ENCODE measurements at regions not wholly inside any gene's neighbourhood (a gene's known extent, or its start where the extent isn't known, plus 50 kb on each side); places are given as distances from the start of the nearest gene placed in this dataset.

DNA sequence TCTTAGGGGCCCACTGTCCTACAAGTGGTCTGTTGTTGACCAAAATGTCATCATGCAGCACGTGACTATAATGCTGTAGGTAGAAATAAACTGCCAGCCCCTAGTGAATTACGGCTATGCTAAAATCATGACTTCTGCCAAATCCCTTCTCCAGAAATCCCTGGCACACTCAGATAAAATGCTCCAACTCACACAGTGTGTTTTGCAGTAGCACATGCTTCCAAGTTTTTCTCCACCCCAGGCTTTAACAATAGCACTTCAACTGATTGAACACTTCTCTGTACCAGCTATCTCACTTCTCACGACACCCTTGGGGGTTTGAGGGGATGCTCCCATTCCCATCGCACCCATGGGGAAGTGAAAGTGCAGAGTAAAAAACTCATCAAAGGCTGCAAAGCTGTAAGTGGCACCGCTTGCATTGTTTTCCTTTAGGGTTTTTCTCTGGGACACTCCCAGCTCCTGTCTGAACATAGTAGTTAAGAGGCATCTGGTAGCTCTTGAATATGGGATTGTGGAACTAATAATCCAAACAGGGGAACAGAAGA, 151.0 kb upstream of the SLC24A2 start:
- TF ChIP-seq CTCF (IDR thresholded peaks at IDR 0.05; ENCODE audit: unreplicated experiment) = no peak
- no TSS peak for BruUV-seq (replicated peaks)
- ChIA-PET POLR2A (no interaction called here), CTCF (interaction anchor here (0.6 to 1.6 kb wide), 3 partner anchors 13 to 475 kb away, joined by 3 to 7 read pairs (median 4); no protein-coding TSS in a partner anchor)
- DNase-seq (ENCODE audit: unreplicated experiment) = no peak
- no peak overlapping the region for H3K4me3 Mint-ChIP-seq (ENCODE audit: unreplicated experiment)
- H3K27ac Mint-ChIP-seq (ENCODE audit: low read depth, unreplicated experiment) = no peak overlapping the region
- peaks cover 1% of the 10 kb centered on the region for H3K4me1 Mint-ChIP-seq (ENCODE audit: insufficient read depth, unreplicated experiment)
- H3K36me3 Mint-ChIP-seq (ENCODE audit: insufficient read depth, unreplicated experiment) = no peaks in the 10 kb centered on the region
- peaks cover 9% of the 10 kb centered on the region for H3K27me3 Mint-ChIP-seq (ENCODE audit: insufficient read depth, unreplicated experiment)
- intact Hi-C loops (cut with micrococcal nuclease) = no loop called here
- no peaks in the 10 kb centered on the region for H3K9me3 Mint-ChIP-seq (ENCODE audit: unreplicated experiment)

DNA sequence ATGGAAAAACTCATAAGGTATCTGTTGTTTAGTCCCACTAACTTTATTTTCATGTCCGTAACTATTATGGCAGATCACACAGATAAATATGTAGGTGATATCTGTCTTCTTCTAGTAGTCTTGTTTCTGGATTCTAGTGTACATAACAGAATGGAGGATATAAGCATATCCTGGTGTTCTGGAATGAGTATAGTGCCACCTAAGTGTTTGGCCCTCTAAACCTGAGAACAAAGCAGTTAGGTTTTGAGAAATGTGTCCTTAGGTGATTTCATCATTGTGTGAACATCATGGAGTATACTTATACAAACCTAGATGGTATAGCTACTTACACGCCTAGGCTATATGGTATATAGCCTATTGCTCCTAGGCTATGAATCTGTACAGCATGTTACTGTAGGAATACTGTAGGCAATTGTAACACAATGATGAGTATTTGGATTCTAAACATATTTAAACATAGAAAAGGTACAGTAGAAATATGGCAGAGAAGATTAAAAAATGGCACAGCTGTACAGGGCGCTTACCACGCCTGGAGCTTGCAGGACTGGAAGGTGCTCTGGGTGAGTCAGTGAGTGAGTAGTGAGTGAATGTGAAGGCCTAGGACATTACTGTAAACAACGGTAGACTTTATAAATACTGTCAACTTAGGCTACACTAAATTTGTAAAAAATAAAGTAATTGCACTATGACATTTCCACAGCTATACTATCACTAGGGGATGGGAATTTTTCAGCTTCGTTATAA, 150.3 kb upstream of the SLC24A2 start:
- H3K36me3 Mint-ChIP-seq (ENCODE audit: insufficient read depth, unreplicated experiment) = no peaks in the 10 kb centered on the region
- H3K27me3 Mint-ChIP-seq (ENCODE audit: insufficient read depth, unreplicated experiment) = peaks cover 3% of the 10 kb centered on the region
- no peaks in the 10 kb centered on the region for H3K9me3 Mint-ChIP-seq (ENCODE audit: unreplicated experiment)
- no peak for DNase-seq (ENCODE audit: unreplicated experiment)
- H3K4me1 Mint-ChIP-seq (ENCODE audit: insufficient read depth, unreplicated experiment) = peaks cover 6% of the 10 kb centered on the region
- H3K27ac Mint-ChIP-seq (ENCODE audit: low read depth, unreplicated experiment) = no peak overlapping the region
- no peak for TF ChIP-seq CTCF (IDR thresholded peaks at IDR 0.05; ENCODE audit: unreplicated experiment)
- intact Hi-C loops (cut with micrococcal nuclease) = no loop called here
- BruUV-seq (replicated peaks) = no TSS peak
- ChIA-PET POLR2A (no interaction called here), CTCF (interaction anchor here (0.6 to 1.6 kb wide), 2 partner anchors 12 to 101 kb away, joined by 3 to 7 read pairs; no protein-coding TSS in a partner anchor)
- no peak overlapping the region for H3K4me3 Mint-ChIP-seq (ENCODE audit: unreplicated experiment)

GRCh38 chr9:19937121-19937520, 148.3 kb upstream of the SLC24A2 start:
- Mint-ChIP-seq H3K4me3 (ENCODE audit: unreplicated experiment) (no peak overlapping the region), H3K27ac (ENCODE audit: low read depth, unreplicated experiment) (no peak overlapping the region), H3K9me3 (ENCODE audit: unreplicated experiment) (no peaks in the 10 kb centered on the region), H3K27me3 (ENCODE audit: insufficient read depth, unreplicated experiment) (no peaks in the 10 kb centered on the region), H3K4me1 (ENCODE audit: insufficient read depth, unreplicated experiment) (peaks cover 6% of the 10 kb centered on the region), H3K36me3 (ENCODE audit: insufficient read depth, unreplicated experiment) (no peaks in the 10 kb centered on the region)
- no peak for TF ChIP-seq CTCF (IDR thresholded peaks at IDR 0.05; ENCODE audit: unreplicated experiment)
- intact Hi-C loops (cut with micrococcal nuclease) = no loop called here
- ChIA-PET POLR2A (no interaction called here), CTCF (interaction anchor here (0.6 to 2.1 kb wide), 4 partner anchors 9 to 764 kb away, joined by 3 to 8 read pairs (median 3); no protein-coding TSS in a partner anchor)
- no TSS peak for BruUV-seq (replicated peaks)
- no peak for DNase-seq (ENCODE audit: unreplicated experiment)

DNA sequence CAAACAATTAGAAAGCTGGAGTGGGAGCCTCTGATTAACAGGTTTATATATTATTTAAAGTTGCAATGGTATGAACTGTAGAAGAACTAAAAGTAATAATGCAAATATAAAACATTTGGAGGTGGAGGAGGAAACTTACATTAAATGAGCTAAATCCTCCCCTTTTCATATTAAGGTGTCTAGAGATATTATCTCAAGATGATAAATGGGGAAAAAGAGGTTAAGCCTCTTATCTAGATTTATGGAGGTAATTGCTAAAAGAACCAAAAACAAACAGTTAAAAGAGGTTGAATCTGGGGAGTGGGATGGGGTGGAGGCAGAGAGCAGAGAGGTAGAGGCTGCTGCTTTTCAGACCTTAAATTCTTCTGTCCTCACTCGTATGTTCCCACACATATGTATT, 147.8 kb upstream of the SLC24A2 start:
- TF ChIP-seq CTCF (IDR thresholded peaks at IDR 0.05; ENCODE audit: unreplicated experiment) = no peak
- intact Hi-C loops (cut with micrococcal nuclease) = no loop called here
- no TSS peak for BruUV-seq (replicated peaks)
- Mint-ChIP-seq H3K27ac (ENCODE audit: low read depth, unreplicated experiment) (no peak overlapping the region), H3K4me3 (ENCODE audit: unreplicated experiment) (no peak overlapping the region), H3K4me1 (ENCODE audit: insufficient read depth, unreplicated experiment) (peaks cover 6% of the 10 kb centered on the region), H3K36me3 (ENCODE audit: insufficient read depth, unreplicated experiment) (no peaks in the 10 kb centered on the region), H3K9me3 (ENCODE audit: unreplicated experiment) (no peaks in the 10 kb centered on the region), H3K27me3 (ENCODE audit: insufficient read depth, unreplicated experiment) (no peaks in the 10 kb centered on the region)
- no peak for DNase-seq (ENCODE audit: unreplicated experiment)
- ChIA-PET CTCF (interaction anchor here (0.5 to 2.1 kb wide), 3 partner anchors 9 to 1411 kb away, joined by 3 to 8 read pairs (median 3); no protein-coding TSS in a partner anchor), POLR2A (interaction anchor here (0.5 kb wide), 1 partner anchor 688 kb away, joined by 3 read pairs; no protein-coding TSS in a partner anchor)

All from MCF 10A (cell line).